Right ventricle myocardium inferior (tissue), 1 donor: ENCODE measurements at regions not wholly inside any gene's neighbourhood (a gene's known extent, or its start where the extent isn't known, plus 50 kb on each side); places are given as distances from the start of the nearest gene placed in this dataset.
"Not testable (repeated sequence)": the region's sequence is repeated elsewhere in the genome, so short reads cannot be mapped to it uniquely, and the experiment has no call there.

Source experiments
- ATAC-seq: fragments of 200-7000 bp; cut with Tn5 transposase; one replicate; pipeline ENCODE4 v1.9.1; 2020; ENCODE audit warnings: mild to moderate bottlenecking, moderate library complexity
- DNase-seq: peaks from one replicate; pipeline ENCODE4 v3.0.0; 2021; ENCODE audit errors: missing footprints
- intact Hi-C: fragments of 100-400 bp; cut with DNase I; formaldehyde crosslinking; loops from one replicate; pipeline ENCODE4 v1.11.0; 2022
- donor health status: DM: no; HTN: yes; CAD: no; lungs with severe emphysema.

- intact Hi-C loops, result no loop called here
- DNase-seq (no peak), ATAC-seq (no peak)
Observed at GRCh38 chr22:44571566-44572413, 73.8 kb upstream of the RTL6 start.

- intact Hi-C loops, result no loop called here
- DNase-seq (no peak), ATAC-seq (no peak)
Observed at GRCh38 chr22:44570476-44571445, 72.7 kb upstream of the RTL6 start.

- intact Hi-C loops, result no loop called here
- DNase-seq (no peak), ATAC-seq (no peak)
Observed at GRCh38 chr22:44569561-44569991, 71.5 kb upstream of the RTL6 start.

- no peak for ATAC-seq
- intact Hi-C loops, result no loop called here
- no peak for DNase-seq
Observed at GRCh38 chr22:44567846-44568493, 69.9 kb upstream of the RTL6 start.

GRCh38 chr22:44567378-44567841, 69.4 kb upstream of the RTL6 start:
- ATAC-seq, intact Hi-C loops, DNase-seq: not testable (repeated sequence)

GRCh38 chr22:44566911-44567310, 68.9 kb upstream of the RTL6 start:
- no peak for ATAC-seq
- intact Hi-C loops, result no loop called here
- no peak for DNase-seq

- intact Hi-C loops, ATAC-seq, DNase-seq: not testable (repeated sequence)
Observed at GRCh38 chr22:44562651-44563050, 64.6 kb upstream of the RTL6 start.

GRCh38 chr22:44561139-44561840, 63.3 kb upstream of the RTL6 start:
- DNase-seq (no peak), ATAC-seq (no peak)
- intact Hi-C loops, result no loop called here

GRCh38 chr22:44558671-44559070, 60.6 kb upstream of the RTL6 start:
- DNase-seq, intact Hi-C loops, ATAC-seq: not testable (repeated sequence)

- intact Hi-C loops, ATAC-seq, DNase-seq: not testable (repeated sequence)
Observed at GRCh38 chr22:44557872-44558271, 59.8 kb upstream of the RTL6 start.

- DNase-seq (no peak), ATAC-seq (no peak)
- intact Hi-C loops, result no loop called here
Observed at GRCh38 chr22:44557064-44557748, 59.2 kb upstream of the RTL6 start.

GRCh38 chr22:44555597-44555996, 57.6 kb upstream of the RTL6 start:
- ATAC-seq, result no peak
- intact Hi-C loops, result no loop called here
- DNase-seq, result no peak

GRCh38 chr22:44555046-44555445, 57.0 kb upstream of the RTL6 start:
- no peak for ATAC-seq
- intact Hi-C loops, result no loop called here
- DNase-seq, result no peak

GRCh38 chr22:44554411-44554810, 56.4 kb upstream of the RTL6 start:
- DNase-seq (no peak), ATAC-seq (no peak)
- intact Hi-C loops, result no loop called here

- intact Hi-C loops, result no loop called here
- DNase-seq (peak; percentile 89), ATAC-seq (peak; percentile 89)
Observed at GRCh38 chr22:44550711-44551491, 52.9 kb upstream of the RTL6 start.

GRCh38 chr22:44549701-44550100, 51.7 kb upstream of the RTL6 start:
- no peak for DNase-seq
- intact Hi-C loops, result no loop called here

GRCh38 chr22:44548981-44549380, 50.9 kb upstream of the RTL6 start:
- intact Hi-C loops, result no loop called here
- ATAC-seq (no peak), DNase-seq (no peak)

More at GRCh38 chr22:44549701-44550100, 51.7 kb upstream of the RTL6 start:
- no peak for ATAC-seq
